NCI-H2107 (cell line): ENCODE measurements at regions not wholly inside any gene's neighbourhood (a gene's known extent, or its start where the extent isn't known, plus 50 kb on each side); places are given as distances from the start of the nearest gene placed in this dataset.
"Not testable (repeated sequence)": the region's sequence is repeated elsewhere in the genome, so short reads cannot be mapped to it uniquely, and the experiment has no call there.

ENCODE experiments used
- DNase-seq: peaks from one replicate; lab custom pipeline; 2025; lab: John Stamatoyannopoulos, UW

GRCh38 chr6:90915224-90915915 is 328.5 kb upstream of the MAP3K7 start:
- DNase-seq, result no peak

GRCh38 chr6:90914312-90914711 is 327.4 kb upstream of the MAP3K7 start:
- DNase-seq, result no peak

GRCh38 chr6:90913266-90913960 is 326.5 kb upstream of the MAP3K7 start:
- DNase-seq, result no peak

GRCh38 chr6:90911642-90912041 is 324.8 kb upstream of the MAP3K7 start:
- no peak for DNase-seq

DNA sequence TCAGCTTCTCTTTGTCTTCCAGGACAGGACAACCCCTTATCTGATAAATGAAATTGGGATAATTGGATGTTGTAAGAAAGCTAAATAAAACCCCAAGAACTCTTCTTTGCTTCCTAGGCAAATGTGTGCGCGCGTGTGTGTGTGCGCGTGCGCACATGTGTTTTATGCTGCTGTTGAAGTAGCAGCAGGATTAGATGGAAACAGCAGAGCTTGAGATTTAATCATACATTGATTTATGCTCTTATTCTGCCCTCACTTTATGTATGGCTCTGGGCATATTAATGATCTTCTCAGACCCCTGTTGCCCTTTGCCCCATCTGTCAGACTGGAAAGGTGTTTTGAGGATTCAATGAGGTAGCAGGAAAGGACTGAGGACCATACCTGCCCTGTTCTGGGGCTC is 324.0 kb upstream of the MAP3K7 start:
- no peak for DNase-seq

- no peak for DNase-seq
These were observed 321.2 kb upstream of the MAP3K7 start for GRCh38 chr6:90907931-90908655.

- DNase-seq, result no peak
These were observed 318.5 kb upstream of the MAP3K7 start for GRCh38 chr6:90905351-90905750.

- DNase-seq, result no peak
These were observed 313.2 kb upstream of the MAP3K7 start for GRCh38 chr6:90900034-90900433.

DNA sequence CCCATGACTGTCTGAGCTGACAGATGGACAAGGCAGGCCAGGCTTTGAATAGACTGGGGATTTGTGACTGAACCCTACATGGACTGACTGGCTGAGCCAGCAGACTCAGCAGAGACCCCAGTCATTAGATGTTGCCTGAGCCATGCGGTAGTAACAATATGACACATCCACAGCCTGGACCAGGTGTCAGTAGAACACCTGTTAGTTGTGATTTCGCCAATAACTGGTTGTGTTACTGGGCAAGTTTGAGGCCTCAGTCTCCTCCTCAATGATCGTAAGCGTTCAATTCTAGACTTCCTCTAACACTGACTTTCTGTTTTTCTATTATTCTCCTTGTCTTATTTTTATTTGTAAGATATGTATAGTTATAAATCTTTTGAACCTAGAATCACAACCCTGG is 311.9 kb upstream of the MAP3K7 start:
- DNase-seq, result no peak

DNA sequence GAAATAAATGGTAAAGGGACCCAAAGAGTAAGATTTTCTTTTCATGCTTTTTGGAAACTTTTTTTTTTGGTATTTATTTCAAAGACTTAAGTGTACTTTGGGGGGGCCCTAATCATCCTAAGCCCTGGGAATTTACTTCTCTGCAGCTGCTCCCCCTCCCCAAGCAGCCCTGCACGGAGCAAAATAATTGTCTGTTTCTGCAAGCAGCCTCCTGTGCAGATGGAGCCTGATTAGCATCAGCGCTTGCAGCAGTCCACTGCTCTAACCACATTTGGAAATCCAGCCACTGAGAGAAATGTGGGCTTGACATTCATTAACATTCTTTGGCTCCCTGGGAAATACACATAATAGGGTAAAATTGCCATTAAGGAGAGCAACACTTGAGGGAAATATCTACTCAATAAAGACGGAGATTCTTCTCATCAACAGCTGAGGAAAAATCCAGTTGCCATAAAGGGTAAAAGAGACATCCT is 309.2 kb upstream of the MAP3K7 start:
- no peak for DNase-seq

GRCh38 chr6:90895299-90896074 is 308.6 kb upstream of the MAP3K7 start:
- DNase-seq, result no peak

DNA sequence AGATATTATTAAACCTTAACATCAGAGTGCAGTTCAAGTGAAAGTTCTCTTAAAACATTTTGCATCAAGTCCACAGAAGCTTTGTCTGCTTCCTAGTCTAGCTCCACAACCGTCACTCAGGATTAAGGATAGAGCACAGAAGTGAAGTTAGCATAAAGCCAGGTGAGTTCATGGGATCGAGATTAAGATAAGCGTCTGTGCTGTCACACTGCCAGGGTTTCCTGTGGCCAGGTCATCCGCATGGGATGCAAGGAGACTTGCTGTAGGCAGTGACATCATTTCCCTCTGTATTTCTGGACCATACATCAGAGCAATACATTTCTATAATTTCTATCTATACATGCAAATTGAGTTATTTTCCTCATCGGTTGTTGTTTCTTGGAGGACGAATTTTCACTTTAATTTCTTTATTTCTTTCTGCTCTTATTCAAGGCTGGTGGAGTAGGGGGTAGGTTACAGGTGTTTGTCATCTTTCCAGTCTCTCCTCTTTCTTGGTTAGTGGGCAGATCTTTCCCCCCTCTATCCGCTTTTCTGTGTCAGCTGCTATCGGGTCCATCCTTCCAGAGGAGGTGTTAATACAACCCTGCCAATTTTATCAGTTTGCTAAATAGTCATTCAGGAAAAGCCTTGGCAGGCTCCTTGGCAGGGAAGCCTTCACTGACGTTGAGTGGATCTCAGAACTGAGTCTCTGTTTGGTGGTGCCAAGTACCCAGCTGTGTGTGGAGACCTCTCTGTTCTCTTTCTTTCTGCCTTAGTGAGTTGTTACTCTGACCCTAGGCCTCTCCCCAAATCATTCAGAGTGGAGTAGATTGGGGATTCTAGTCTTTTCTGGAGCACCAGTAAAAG is 307.6 kb upstream of the MAP3K7 start:
- DNase-seq, result no peak

DNA sequence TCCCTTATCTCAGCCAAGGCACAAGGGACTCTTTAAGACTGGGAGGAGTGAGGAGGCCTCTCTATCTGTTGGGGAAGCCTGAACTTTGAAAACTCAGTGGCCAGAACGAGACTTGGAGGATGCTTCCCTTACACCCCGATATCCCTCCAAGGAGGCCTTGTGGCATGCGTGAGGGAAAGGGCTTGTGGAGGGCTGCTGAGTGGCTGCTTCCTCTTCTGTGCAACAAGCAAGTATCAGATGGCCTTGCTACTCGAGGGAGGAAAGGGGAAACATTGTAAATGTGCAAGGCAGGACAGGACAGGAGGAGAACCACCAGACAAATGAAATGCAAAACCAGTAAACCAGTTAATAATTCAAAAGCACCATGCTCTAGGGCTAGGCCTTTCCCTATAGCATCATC is 306.5 kb upstream of the MAP3K7 start:
- no peak for DNase-seq

DNA sequence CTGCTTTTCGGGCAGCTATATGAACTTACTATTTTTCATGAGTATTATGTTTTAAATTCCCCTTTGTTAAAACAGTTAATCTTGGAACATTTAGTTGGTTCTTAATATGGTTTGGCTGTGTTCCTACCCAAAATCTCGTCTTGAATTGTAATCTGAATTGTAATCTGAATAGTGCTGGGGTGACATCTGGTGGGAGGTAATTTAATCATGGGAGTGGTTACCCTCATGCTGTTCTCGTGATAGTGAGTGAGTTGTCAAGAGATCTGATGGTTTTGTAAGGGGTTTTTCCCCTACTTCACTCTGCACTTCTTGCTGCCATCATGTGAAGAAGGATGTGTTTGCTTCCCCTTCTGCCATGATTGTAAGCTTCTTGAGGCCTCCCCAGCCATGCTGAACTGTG is 305.4 kb upstream of the MAP3K7 start:
- no peak for DNase-seq

GRCh38 chr6:90891355-90891754 is 304.5 kb upstream of the MAP3K7 start:
- DNase-seq, result no peak

GRCh38 chr6:90890683-90891330 is 303.9 kb upstream of the MAP3K7 start:
- no peak for DNase-seq

DNA sequence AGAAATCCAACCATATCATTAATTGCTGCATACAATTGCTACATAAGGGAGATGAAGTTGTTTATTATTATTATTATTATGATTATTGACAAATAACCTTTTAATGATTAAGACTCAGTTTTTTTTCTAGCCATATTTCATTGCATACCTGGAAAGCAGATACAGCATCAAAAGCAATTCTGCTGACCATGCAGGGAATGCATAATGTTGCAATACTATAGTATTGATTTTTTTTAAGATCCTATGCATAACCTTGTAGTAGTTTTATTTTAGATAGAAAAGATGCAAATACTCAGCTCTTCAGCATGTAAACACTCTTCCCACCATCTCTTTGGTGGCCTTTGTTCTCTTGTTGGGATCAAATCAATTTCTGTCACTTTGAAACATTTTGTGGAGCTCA is 300.9 kb upstream of the MAP3K7 start:
- no peak for DNase-seq

- no peak for DNase-seq
These were observed 298.8 kb upstream of the MAP3K7 start for GRCh38 chr6:90885611-90886056.

GRCh38 chr6:90885137-90885536 is 298.3 kb upstream of the MAP3K7 start:
- DNase-seq, result not testable (repeated sequence)

DNA sequence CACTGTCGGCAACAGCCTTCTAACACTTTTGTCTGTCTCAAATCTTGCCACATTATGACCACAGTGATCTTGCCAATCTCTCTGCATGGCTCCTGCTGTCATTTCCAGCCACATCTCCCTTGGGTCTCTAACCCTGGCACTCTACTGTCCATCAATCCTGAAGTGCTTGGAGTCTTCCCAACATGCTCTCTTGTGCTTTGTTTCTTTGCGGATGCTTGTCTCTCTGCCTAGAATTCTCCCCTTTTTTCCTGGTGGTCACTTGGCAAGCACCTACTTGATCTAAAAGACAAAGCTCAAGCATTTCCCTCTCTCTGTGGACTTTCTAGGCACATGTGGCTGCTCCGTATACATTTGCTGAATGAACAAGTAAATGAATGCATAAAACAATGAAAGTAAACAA is 290.7 kb upstream of the MAP3K7 start:
- DNase-seq, result no peak

DNA sequence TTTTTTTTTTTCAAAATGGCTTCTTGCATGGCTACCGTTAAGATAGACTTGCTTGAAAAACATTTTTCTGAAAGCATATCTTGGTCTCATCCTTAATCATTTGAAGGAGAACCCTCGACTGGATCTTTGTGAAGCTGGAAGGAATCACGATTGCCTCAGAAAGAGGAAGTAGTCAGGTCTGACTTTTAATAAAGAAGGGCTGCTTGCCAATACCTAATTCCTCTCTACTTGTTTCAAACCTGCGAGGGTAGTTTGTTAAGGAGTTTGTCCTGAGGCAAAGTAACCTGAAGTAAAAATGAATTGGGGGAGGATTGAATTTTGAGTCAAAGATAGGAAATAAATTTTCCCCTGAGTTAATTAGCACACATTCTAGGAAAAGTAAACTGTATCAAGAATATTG is 288.1 kb upstream of the MAP3K7 start:
- no peak for DNase-seq
